HG02763 (cell line): ENCODE measurements at regions not wholly inside any gene's neighbourhood (a gene's known extent, or its start where the extent isn't known, plus 50 kb on each side); places are given as distances from the start of the nearest gene placed in this dataset.

Experiments
- ATAC-seq: cut with Tn5 transposase; IDR thresholded peaks from one replicate; pipeline ENCODE4 v1.9.1; 2021; ENCODE audit warnings: mild to moderate bottlenecking, moderate library complexity; ENCODE audit not compliant: unreplicated experiment

DNA sequence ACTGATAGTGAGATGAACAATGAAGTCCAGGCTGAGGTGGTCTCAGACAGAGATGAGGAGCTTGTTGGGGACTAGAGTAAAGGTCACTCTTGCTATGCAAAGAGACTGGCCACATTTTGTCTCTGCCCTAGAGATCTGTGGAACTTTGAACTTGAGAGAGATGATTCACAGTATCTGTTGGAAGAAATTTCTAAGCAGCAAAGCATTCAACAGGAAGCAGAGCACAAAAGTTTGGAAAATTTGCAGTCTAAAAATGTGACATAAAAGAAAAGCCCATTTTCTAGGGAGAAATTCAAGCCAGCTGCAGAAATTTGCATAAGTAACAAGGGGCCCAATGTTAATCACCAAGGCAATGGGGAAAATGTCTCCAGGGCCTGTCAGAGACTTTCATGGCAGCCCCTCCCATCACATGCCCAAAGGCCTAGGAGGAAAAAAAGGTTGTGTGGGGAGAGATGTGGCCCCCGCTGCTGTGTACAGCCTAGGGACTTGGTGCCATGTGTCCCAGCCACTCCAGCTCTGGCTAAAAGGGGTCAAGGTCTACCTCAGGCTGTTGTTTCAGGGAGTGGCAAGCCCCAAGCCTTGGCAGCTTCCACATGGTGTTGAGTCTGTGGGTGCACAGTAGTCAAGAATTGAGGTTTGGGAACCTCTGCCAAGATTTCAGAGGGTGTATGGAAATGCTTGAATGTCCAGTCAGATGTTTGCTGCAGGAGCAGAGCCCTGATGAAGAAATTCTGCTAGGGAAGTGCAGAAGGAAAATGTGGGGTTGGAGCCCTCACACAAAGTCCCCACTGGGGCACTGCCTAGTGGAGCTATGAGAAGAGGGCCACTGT, 262.8 kb downstream of the DKK2 start:
- no peak for ATAC-seq

DNA sequence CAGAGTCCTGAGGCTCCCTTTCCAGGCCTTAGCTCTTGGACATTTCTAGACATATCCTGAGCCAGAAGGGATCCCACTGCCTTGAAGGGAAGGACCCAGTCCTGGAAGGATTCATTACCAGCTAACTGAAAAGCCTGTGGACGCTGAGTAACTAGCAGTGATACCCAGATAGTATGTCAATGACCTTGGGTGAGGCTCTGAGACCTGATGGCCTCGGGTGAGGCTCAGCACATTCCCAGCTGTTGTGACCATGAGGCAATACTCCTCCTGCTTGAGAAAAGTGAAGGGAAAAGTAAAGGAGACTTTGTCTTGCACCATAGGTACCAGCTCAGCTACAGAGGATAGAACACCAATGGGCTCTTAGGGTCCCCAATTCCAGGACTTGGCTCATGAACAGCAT, 268.1 kb downstream of the DKK2 start:
- no peak for ATAC-seq

DNA sequence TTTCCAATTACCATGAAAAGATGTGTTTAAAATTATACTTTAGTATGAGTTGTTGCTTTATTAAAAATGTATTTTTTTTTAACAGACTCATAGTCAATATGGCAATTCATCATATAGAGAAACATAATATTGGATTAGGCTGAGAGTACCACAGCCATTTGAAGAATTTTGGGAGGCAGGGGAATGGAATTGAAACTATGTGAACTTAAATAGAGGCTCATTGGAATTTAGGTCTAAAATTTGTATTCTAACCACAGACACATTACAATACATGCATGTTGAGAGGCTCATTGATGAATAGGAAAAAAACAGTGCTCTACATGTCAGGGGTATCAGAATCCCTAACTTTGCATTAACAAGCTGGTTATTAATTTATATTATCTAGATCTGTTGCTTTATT, 269.6 kb downstream of the DKK2 start:
- ATAC-seq = no peak

DNA sequence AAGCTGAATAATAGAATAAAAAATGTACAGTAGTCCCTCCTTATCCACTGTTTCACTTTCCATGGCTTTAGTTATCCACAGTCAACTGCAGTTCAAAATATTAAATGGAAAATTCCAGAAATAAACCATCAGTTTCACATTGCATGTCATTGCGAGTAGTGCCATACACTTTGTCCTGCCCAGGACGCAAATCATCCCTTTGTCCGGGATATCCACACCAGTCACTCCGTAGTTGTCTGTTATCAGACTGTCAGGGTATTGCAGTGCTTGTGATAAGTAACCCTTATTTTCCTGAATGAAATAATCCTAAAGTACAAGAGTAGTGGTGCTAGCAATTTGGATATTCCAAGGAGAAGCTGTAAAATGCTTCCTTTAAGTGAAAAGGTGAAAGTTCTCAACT, 271.3 kb downstream of the DKK2 start:
- ATAC-seq = no peak

DNA sequence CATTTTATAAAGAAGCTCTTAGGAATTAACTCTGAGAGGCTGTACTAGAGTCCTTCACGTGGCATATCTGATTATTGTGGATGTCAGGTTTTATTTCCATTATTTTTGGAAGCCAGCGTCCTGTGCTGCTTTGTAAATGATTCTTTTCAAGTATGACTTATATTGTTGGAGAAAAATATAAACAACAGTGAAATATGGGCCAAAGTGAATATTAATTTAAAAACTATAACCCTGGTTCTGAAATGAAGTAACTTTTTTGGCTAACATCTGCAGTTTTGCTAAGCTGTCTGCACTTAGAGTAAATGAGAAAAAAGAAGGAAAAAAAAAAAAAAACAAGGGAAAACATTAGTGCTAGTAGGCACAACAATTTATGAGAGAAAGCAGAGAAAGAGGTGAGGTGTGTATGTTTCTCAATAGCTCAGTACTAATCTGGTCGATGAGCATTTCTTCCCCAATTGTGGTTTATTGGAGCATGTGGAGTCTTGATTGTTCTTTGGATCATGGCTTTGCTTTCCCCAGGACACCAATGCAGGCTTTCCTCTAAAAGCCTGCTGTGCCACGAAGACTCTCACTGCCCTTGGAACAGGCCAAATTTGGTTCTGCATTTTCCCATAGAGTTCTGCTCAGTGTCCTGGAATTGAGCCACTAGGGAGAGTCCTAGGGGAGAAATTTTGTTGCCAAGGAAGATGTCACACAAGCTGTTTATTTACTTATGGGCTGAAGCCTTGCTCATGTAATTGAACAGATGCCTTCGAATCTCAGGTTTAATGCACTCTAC, 273.3 kb downstream of the DKK2 start:
- ATAC-seq = no peak

DNA sequence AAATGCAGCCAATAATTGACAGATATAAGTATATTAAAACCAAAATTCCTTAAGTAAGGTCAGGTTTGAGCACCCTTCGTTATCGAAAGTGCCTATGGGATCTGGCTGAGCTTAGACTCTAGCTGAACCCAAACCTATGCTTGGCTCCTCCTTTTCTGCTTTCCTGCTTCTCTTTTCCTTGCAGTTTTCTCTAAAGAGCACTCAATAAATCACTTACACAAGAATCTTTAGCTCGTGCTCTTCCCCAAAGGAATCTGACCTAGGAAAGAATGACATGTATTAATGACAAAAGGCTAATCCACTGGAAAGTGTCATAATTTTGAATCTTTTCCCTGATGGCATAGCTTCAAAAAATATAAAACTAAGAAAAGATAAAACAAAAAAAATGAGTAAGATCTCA, 282.7 kb downstream of the DKK2 start:
- no peak for ATAC-seq

DNA sequence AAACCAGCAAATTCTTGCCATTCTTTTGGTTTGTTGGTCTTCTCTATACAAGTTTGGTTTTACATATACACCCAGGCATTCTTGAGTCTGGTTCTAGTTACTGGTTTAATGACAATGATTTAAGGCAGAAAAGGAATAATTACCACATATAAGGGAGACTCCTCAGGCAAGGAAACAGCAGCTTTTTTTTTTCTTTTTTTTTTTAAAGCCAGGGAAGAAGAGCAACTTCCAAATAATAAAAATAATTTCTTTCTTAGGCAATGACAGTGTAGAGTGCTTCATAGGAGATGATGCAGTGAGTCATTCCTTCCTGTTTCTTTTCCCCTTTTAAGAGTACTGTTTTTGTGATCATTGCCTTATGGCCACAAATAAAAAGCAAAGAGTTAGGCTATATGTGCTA, 289.7 kb downstream of the DKK2 start:
- ATAC-seq = no peak

DNA sequence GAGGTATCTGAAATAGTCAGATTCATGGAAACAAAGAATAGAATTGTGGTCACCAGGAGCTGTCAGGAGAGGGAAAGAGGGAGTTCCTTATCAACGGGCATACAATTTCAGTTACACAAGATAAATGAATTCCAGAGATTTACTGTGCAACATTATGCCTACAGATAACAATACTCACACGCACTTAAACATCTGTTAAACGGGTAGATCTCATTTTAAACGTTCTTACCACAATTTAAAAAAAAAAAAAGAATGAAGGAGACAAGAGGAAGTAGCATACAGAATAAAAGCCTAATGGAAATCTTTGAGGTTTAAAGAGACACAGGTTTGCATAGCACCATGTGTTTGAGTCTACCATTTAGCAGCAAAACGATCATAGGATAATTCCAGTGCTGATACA, 298.0 kb downstream of the DKK2 start:
- no peak for ATAC-seq

DNA sequence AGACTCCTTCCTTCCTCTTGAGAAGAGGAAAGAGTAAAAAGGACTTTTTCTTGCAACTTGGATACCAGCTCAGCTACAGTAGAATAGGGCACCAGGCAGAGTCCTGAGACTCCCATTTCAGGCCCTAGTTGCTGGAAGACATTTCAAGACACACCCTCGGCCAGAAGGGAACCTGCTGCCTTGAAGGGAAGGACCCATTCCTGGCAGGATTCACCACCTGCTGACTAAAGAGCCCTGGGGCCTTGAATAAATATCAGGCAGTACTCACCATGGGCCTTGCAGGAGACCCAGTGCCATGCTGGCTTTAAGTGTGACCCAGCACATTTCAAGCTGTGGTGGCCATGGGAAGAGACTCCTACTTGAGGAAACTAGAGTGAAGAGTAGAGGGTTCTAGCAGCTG, 317.6 kb downstream of the DKK2 start:
- no peak for ATAC-seq

DNA sequence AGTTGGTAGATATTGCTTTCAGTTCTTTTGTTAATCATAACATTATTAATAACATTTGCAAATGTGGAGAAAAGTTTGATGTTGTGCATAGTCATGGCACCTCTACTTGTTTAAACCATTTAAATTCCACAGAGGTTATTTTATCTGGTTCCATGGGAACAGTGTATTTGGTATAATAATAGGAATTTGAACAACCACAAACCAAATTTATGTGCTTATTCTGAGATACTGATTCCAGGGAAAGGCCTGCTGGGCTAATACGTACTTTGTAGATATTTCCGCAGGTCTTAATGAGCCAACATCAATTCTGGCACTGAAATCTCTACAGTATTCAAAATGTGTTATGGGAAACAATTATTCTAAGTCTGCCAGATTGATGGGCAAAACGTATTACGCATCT, 319.0 kb downstream of the DKK2 start:
- ATAC-seq = no peak

DNA sequence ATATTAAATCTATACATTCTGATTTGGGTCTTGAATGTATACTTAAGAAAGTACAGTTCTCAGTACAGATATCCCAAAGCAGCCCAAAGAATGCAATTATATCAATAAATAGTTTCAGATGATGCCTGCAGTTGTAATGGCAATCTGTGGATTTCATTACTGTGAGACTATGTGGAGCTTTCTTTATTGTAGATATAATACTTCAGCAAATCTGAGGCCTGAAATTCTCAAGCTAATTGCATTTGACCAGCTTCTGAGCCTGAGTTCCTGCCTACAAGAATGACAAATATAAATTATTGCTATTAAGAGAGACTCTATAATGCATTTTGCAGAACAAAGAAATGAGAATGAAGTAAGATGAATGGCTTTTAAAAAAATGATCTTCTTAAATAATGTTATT, 320.3 kb downstream of the DKK2 start:
- no peak for ATAC-seq

DNA sequence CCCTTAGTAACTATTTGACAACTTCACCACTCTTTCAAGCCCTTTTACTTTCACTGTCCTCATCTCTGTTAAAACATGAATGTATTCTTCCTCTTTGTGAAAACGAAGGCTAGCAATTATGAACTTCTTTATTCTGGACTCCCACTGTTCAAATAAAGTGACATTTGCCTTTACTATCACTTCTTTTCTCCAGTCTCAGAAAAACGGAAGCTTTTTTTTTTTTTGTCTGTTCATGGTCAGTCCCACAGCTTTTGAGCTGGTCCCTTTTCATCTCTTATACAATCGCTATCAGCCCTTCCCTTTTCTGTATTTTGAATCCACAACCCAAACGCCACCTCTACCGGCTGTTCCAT, 327.7 kb downstream of the DKK2 start:
- no peak for ATAC-seq

DNA sequence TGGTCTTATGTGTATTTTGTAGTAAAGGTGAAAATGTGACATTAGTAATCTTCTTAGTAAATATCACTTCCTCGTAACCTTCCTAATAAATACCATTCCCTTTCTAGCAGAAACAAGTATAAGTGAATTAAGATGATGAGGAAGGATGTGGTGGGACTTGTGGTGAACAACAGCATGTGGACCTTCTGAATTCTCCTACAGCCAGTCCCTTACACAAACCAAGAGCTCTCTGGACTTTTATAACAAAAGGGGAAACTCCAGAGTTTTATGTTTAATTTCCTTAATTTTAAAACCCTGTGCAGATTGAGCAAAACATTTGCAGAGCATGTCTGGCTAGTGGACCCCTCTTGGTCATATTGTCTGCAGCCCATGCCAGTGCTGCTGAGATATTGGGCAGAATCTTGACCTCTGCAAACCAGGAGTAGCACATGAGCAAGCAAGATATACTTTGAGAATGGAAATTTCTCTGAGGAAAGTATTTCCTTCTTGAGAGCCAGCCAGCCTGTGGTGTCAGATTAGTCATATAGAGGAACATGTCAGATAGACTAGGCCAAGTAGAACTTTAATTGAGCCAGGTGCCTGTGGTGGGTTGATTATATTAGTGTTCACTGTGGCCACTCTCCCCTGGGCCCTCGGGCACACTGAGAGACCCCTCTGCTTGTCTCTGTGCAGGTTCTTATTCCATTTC, 328.2 kb downstream of the DKK2 start:
- peak; percentile 41 for ATAC-seq

DNA sequence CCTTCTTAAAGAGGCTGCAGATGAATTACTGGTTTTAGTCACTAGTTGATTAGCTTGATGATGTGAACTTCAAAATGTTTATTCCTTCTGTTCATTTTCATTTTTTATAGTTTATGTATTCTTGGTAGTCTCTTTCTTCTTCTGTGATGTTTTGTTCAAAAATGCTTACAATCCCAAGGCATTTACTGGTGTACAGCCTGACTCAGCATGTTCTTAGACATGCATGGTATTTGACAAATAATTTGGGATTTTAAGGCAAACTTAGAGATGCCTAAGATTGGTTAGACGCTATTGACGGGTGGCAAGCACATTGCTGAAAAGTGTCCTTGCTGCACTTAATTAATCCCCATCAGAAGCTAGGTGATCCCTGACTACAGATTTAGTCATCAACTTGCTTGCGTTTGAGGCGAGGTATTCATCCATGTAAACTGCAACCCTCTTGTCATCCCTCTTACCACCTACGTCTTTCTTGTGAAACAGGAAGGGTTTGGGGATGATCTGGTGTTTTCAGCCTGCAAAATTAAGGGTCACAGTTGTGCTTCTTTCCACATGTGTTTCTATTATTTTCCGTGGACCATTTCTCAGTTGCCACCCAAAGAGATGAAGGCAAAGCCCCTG, 331.8 kb downstream of the DKK2 start:
- no peak for ATAC-seq

DNA sequence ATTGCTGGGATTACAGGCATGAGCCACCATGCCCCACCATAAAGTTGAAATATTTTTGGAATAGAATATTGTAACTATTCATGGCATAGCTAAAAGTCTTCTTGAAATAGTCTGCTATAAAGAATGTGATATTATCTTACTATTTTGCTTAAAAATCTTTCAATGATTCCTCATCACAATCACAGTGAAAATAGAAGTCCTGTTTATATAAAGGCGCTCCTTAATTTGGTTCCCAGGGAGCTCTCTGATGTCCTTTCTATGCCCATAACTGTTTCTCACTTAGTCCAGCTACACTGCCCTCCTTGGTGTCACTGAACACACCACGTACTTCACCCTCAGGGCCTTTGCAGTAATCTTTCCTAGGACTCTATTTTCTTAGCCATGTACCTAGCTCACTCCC, 331.7 kb upstream of the GIMD1 start:
- ATAC-seq = no peak

DNA sequence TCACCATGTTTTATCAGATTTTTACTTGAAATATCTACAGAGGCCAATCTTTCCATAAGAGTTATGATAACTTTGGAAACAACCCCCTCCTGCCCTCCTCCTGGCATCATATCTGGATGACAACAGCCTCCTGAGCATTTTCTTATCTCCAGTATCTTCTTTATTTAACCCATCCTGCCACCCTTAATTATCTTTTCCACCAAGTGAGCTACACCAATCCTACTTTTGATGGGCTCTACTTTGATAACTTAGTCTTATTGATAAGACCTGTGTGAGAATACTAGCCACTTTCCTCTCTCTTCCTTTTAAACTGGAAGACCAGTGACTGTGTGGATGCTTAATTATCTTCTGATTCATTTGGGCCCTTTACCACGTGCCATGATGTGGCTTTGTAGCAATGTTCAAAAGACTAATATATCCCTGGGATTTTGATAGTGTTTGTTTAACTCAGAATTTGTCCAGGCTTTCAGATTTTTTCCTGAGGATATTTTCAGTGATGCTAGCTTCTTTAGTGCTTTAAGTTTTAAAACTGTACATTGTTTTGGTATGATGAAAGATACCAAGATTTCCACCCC, 330.1 kb upstream of the GIMD1 start:
- ATAC-seq = no peak

DNA sequence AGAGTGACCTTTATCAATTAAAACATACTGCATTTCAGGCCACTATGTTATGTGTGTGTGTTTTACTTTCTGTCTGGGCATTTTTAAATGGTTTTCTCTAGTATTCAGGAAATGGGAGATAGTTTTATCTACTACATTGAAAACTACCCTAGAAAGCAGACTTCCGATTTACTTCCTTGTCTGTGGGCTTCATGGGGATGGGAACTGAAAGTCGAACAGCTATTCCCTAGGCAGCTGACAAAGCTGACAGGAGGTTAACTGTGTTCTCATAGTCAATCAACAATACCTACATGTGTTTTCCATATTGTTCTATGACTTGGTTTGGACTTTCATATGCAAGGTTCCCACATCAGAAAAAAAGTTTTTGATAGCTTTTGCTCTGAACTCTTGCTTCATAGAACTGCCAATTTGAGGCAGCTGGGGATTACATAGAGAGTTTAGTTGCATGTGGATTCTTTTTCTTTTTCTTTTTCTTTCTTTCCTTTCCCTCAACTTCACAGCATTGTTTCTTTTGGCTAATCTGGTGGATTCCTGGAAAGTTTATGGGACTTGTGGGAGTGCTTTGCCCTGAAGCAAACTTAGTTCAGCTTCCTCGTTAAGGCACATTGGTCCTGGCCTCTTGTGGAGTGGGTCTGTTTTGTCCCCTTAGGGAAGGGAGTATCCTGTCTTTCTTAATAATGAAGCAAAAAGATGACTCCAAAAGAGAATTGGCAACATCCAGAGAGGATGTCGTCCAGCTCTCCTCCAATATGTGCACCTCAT, 327.1 kb upstream of the GIMD1 start:
- no peak for ATAC-seq

DNA sequence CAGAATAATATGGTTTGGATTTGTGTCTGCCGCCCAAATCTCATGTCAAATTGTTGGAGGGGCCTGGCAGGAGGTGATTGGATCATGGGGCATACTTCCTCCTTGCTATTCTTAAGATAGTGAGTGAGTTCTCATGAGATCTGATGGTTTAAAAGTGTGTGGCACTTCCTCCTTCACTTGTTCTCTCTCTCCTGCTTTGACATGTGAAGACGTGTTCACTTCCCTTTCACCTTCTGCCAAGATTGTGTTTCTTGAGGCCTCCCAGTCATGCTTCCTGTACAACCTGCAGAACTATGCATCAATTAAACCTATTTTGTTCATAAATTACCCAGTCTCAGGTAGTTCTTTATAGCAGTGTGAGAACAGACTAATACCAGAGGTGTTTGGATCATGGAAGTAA, 325.7 kb upstream of the GIMD1 start:
- ATAC-seq = no peak

DNA sequence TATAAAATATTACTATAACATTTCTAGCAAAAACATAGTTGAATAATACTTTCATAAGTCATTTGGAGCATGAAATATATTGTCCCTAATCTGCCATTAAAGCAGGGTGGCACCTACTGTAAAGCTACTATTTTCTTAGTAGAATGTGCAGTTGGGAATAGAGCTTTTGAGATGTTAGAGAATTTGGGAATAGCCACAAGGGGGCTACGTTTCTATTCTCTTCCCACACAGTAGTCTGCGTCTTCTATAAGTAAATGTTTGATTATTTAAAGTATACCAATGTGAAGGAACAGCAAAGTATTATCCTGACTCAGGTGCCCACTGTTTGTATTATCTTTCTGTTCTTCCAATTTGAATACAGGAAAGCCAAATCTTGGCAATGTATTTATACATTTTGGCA, 323.2 kb upstream of the GIMD1 start:
- ATAC-seq = no peak

DNA sequence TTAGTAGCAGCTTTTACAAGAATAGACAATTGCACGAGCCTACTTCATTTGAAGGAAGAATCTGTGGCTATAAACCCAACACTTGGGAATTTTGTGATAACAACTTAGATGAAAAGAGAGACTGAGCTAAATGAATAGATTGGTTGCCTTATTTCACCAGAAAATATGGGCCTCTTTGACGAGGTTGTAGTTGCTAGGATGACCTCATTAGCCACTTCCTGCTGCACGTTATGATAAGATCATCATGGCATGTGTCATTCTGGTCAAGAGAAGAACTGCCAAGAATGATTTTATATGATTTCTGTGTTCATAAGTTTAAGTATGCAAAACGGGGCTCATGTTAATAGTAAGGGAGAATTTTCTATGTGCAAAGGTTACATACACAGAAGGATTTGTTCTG, 321.9 kb upstream of the GIMD1 start:
- no peak for ATAC-seq
